Amygdala (tissue), 56 donors: ENCODE measurements at regions not wholly inside any gene's neighbourhood (a gene's known extent, or its start where the extent isn't known, plus 50 kb on each side); places are given as distances from the start of the nearest gene placed in this dataset.
"Not testable (repeated sequence)": the region's sequence is repeated elsewhere in the genome, so short reads cannot be mapped to it uniquely, and the experiment has no call there.

Source experiments
- DNase-seq, 56 donors: peaks; one replicate each; lab custom pipeline; 2025; lab: John Stamatoyannopoulos, UW

DNA sequence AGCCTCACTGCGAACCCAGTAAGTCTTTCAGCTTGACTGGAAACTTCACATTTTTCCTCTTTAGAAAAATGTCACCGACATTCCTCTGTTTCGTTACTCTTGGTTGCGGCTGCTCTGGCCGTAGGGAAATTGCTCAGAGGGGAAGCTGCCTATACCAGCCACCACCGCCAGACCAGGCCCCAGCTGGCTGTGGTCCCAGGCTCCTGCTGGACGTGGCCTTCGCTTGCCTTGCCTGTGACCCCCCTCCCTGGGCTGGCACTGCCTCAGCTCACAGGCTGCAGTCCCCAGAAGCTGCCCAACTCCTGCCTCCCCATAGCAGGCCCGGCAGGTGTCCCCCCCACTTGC, 197.8 kb downstream of the MN1 start:
- DNase-seq: peak in 12 of 56 donors; percentile 2 to 34 (median 8)

DNA sequence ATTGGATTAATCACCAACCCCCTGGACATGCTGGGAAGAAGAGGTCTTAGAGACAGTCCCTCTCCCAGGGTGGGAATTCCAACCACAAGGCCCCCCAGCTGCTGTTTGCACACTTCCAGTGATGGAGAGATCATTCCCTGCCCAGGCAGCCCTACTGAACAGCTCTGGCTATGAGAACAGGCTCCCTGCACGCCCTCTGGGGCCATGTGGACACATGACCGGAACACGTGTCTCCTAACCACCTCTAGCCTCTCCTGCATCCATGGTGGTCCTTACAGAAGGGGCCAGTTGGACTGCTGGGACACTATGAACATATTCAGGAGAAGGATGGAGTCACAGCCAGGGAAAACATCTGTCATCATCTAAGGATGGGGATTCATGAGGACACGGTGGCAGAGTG, 196.2 kb downstream of the MN1 start:
- DNase-seq: no peak

DNA sequence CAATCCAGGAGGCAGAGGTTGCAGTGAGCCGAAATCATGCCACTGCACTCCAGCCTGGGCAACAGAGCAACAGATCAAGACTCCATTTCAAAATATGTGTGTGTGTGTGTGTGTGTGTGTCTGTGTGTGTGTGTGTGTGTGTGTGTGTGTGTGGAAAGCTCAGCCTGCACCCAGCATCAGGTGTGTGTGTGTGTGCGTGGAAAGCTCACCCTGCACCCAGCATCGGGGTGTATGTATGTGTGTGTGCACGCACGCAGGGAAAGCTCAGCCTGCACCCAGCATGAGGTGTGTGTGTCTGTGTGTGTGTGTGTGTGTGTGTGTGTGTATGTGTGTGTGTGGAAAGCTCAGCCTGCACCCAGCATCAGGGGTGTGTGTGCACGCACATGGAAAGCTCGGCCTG, 193.8 kb downstream of the MN1 start:
- DNase-seq: not testable (repeated sequence)

DNA sequence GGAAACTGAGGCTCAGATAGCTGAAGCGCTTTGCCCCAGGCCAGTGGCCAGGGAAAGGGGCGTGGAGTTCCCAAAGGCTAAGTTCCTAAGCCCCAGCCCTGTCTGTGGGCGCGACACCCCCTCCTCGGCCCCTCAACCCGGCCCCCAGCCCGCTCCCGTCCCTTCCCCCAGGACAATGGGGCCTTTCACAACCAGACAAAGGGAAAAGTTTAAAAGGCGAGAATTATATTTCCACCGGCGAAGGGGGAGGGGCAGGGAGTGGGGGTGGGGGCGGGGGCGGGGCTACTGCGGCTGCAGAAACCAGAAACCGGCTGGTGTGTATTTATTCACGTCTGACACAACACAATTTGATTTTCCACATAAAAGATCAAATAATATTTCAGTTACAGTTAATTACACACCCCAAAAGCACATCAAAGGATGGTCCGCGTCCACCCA, 192.1 kb downstream of the MN1 start:
- DNase-seq: peak in 8 of 56 donors; percentile 3 to 30 (median 11)

DNA sequence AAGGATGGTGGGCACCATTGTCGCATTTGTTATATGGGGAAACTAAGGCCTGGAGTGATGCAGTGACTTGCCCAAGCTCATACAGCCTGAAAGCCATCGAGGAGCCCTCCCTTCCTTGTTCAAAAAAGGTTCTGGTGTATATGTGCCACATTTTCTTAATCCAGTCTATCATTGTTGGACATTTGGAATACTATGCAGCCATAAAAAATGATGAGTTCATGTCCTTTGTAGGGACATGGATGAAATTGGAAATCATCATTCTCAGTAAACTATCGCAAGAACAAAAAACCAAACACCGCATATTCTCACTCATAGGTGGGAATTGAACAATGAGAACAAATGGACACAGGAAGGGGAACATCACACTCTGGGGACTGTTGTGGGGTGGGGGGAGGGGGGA, 191.4 kb downstream of the MN1 start:
- DNase-seq: not testable (repeated sequence)

GRCh38 chr22:27610863-27611786, 190.4 kb downstream of the MN1 start:
- no peak for DNase-seq

GRCh38 chr22:27612115-27612514, 189.4 kb downstream of the MN1 start:
- no peak for DNase-seq

GRCh38 chr22:27613099-27614005, 188.2 kb downstream of the MN1 start:
- no peak for DNase-seq

- DNase-seq: peak in 1 of 56 donors; percentile 9
Observed at GRCh38 chr22:27614006-27614649, 187.4 kb downstream of the MN1 start.

DNA sequence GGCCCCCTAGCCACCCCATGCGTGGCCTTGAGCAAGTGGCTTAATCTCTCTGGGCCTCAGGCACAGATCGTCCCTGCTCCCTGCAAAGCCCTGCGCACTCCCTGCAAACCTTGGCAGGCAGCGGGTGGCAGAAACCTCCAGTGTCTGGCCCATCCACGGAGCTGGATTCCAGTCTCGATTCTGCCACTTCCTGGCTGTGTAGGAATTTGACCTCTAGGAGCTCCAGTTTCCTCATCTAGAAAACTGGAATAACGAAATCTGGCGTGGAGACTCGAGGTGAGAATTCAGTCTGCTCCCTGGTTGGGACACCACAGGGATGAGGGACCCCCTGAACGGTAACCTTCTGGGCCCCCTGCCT, 186.9 kb downstream of the MN1 start:
- DNase-seq: no peak

- no peak for DNase-seq
Observed at GRCh38 chr22:27615408-27615807, 186.1 kb downstream of the MN1 start.

DNA sequence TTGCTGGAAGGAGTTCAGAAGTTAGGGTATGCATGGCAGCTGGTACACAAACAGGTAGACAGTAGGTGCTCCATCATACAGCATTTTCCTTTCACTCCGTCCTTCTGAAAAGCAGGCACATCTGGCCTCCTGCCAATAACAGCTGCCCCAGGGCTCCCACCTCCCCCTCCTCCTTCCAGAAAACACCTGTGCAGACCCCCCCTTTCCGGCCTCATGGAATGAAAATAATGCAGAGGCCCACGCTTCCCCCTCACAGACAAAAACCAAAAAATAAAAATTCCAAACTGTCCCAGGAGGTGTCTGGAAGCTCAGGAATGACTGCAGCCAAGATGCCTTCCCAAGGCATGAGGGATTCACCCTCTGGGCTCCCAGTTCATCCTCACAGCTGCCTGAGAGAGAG, 185.5 kb downstream of the MN1 start:
- no peak for DNase-seq

DNA sequence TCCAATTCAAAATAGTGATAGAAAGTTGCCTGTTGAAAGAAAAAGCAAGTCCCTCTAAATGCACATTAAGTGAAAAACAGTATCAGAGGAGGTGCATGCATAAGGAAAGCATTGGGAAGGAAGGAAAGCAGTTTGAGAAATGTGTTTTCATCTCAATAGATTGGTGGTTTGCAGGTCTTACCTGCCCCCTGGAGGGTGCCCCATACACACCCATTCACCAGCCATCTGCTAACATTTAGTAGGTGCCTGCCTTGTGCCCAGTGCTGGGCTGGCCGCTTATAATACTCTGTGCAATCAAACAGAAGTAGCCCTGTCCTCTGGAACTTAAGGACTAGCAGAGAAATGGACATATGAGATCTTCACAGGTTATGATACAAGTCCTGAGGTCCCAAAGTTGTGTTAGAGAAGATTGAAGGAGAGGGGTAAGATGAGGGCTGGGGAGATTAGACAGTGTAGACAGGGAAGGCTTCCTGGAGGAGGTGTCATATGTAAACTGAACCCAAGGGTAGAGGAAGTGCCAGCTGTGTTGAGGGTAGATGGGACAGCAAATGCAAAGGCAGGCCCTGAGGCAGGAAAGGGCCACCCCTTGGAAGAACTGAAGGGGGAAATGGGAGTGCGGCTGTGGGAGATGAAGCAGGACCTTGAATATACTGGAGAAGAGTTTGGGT, 184.2 kb downstream of the MN1 start:
- DNase-seq: no peak

DNA sequence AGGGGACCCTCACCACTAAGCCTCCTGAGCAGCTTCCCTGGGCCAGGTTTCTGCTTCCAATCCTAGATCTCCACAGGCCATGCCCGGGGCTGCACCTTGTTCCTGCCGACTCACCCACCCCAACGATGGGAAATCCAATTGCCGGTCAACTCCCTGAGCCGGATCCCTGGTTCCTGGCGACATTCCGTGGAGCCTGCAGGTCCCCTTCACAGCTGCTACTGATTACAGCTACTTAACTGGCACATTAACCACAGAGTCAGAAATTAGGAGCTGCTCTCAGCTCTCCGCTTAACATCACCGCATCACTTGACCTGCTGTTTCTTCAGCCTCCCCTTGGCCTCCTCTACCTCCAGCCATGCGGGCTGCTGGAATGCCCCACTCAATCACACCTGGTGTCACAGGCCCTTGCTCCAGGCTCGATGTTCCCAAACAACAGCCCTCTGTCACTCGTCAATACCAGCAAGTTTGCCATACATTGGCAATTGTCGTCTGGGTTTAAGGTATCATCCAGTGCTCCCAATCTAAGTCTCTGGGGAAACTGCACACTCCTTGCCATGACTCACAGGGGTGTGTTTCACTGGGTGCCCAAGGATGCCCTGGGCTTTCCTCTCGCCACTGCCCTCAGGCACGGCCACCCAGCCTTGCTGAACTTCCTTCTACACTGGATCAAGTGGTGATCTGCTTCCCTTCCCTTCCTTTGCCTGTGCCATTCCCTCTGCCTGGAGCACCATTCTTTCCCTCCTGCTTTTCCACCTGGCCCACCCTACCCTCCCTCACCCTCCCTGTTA, 181.0 kb downstream of the MN1 start:
- DNase-seq: no peak

- no peak for DNase-seq
Observed at GRCh38 chr22:27621486-27622070, 180.0 kb downstream of the MN1 start.

DNA sequence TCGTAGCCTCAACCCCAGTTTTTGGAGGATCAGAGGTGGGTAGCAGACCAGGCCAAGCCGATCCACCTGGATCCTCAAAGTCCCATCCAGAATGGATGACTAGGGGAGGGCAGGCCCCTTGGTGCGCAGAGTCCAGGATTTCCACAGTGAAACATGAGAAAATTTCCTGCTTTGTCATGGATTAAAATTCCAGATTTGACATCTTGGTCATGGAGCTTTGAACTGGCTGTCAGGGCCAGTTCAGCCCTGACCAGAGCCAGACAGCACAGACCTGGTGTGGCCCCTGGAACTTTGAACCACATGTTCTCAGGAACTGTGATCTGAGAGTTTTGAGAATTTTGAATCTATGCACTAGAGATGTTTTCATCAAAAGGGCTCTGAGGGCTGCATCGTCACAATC, 177.5 kb downstream of the MN1 start:
- DNase-seq: no peak

- no peak for DNase-seq
Observed at GRCh38 chr22:27624705-27625104, 176.9 kb downstream of the MN1 start.

DNA sequence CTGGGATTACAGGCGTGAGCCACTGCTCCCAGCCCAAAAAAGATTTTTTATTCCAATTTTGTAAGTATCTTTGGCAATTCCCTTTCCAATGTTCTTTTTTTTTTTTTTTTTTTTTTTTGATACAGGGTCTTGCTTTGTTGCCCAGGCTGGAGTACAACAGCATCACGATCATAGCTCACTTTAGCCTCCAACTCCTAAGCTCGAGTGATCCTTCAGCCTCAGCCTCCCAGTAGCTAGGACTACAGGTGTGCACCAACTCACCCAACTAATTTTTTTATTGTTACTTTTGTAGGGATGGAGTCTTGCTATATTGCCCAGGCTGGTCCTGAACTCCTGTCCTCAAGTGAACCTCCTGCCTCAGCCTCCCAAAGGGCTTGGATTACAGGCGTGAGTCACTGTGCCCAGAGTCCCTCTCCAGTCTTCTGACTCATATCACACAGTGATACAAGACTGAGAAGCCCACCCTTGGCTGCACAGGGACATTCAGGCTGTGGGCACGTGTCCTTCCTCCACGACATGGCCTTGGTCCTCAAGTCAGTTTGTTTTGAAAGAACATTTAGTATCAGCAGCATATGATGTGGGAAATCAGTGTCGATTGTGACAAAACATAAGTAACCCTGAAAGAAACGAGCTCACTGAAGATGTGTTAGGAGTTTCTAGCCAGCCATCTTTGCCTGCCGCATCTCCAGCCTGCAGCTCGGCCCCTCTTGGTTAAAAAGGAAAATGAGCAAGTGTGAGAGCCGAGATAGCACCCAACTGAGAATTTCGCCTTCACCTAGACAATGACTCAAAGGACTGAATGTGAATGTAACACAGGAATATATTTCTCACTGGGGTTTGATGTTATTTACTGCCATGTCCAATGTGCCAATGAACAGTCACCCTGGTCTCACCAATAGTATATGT, 175.5 kb downstream of the MN1 start:
- no peak for DNase-seq
